GM23338 (cell line): ENCODE measurements at regions not wholly inside any gene's neighbourhood (a gene's known extent, or its start where the extent isn't known, plus 50 kb on each side); places are given as distances from the start of the nearest gene placed in this dataset.

ENCODE experiments used
- CREB1 ChIP-seq: fragments of 250-450 bp; sonication (Bioruptor Pico); IDR thresholded peaks from 2 replicates; pipeline ENCODE4 v1.5.0; 2020; ENCODE audit warnings: low read depth, mild to moderate bottlenecking, moderate library complexity
- CTCF ChIP-seq, 2 experiments: fragments of 200-600 bp in 1 of 2; sonication (generic) in 1 of 2; conservative IDR thresholded peaks; 2 replicates each; pipeline versions ENCODE4 v1.5.1 to v1.6.1; 2016 to 2017; ENCODE audit warnings: antibody characterized with exemption in 2 of 2, low read depth in 2 of 2, mild to moderate bottlenecking in 2 of 2, moderate library complexity in 1 of 2
- ETS1 ChIP-seq: IDR thresholded peaks from 2 replicates; pipeline ENCODE4 v1.6.1; 2016; ENCODE audit warnings: antibody characterized with exemption
- EZH2 ChIP-seq: fragments of 200-600 bp; sonication (generic); IDR thresholded peaks from one replicate; pipeline ENCODE4 v1.8.0; 2017; ENCODE audit warnings: antibody characterized with exemption, mild to moderate bottlenecking, low read depth; ENCODE audit not compliant: unreplicated experiment
- EZH2phosphoT487 ChIP-seq: fragments of 200-600 bp; sonication (generic); IDR thresholded peaks from one replicate; pipeline ENCODE4 v1.8.1; 2018; ENCODE audit warnings: antibody characterized with exemption; ENCODE audit not compliant: unreplicated experiment
- JUNB ChIP-seq: IDR thresholded peaks from one replicate; pipeline ENCODE4 v1.6.1; 2016; ENCODE audit warnings: antibody characterized with exemption; ENCODE audit not compliant: unreplicated experiment
- POLR2AphosphoS5 ChIP-seq: IDR thresholded peaks from 2 replicates; pipeline ENCODE4 v1.6.1; 2016; ENCODE audit warnings: antibody characterized with exemption, low read depth
- REST ChIP-seq: IDR thresholded peaks from one replicate; pipeline ENCODE4 v1.6.1; 2018; ENCODE audit warnings: antibody characterized with exemption; ENCODE audit not compliant: unreplicated experiment
- STAT1 ChIP-seq: IDR thresholded peaks from one replicate; pipeline ENCODE4 v1.6.1; 2016; ENCODE audit warnings: antibody characterized with exemption; ENCODE audit not compliant: unreplicated experiment
- ZNF114 ChIP-seq: fragments of 250-450 bp; sonication (Bioruptor Pico); IDR thresholded peaks from 2 replicates; pipeline ENCODE4 v1.5.0; 2020; ENCODE audit warnings: mild to moderate bottlenecking, moderate library complexity
- ZNF331 ChIP-seq: fragments of 250-450 bp; sonication (Bioruptor Pico); IDR thresholded peaks from 2 replicates; pipeline ENCODE4 v1.5.0; 2020; ENCODE audit warnings: low read depth, mild to moderate bottlenecking, moderate library complexity
- ZNF462 ChIP-seq: fragments of 250-450 bp; sonication (Bioruptor Pico); IDR thresholded peaks from 2 replicates; pipeline ENCODE4 v1.5.0; 2020; ENCODE audit warnings: mild to moderate bottlenecking, moderate library complexity

GRCh38 chr1:58977598-58977997 lies 193.8 kb upstream of the JUN start (continued):
- TF ChIP-seq ZNF462 (CRISPR knock-in tag) (no peak), STAT1 (no peak), JUNB (no peak), EZH2 (no peak), EZH2phosphoT487 (no peak), REST (no peak), CTCF (conservative IDR thresholded peaks at IDR 0.05; ENCODE audit: low read depth in 2 of 2) (no peak), ZNF114 (CRISPR knock-in tag) (no peak), CREB1 (no peak), ETS1 (no peak), POLR2AphosphoS5 (no peak), ZNF331 (CRISPR knock-in tag) (no peak)
